C4-2B (cell line): ENCODE measurements at regions not wholly inside any gene's neighbourhood (a gene's known extent, or its start where the extent isn't known, plus 50 kb on each side); places are given as distances from the start of the nearest gene placed in this dataset.
"Not testable (repeated sequence)": the region's sequence is repeated elsewhere in the genome, so short reads cannot be mapped to it uniquely, and the experiment has no call there.

ENCODE experiments used
- H3K27ac ChIP-seq: fragments of 450-650 bp; 2 replicates; pipeline ENCODE4 v1.5.1; 2017
- CTCF ChIP-seq: fragments of 450-650 bp; conservative IDR thresholded peaks from 2 replicates; pipeline ENCODE4 v1.5.1; 2017; ENCODE audit warnings: mild to moderate bottlenecking
- ZFX ChIP-seq: fragments of 450-650 bp; IDR thresholded peaks from 2 replicates; pipeline ENCODE4 v1.6.1; 2017

DNA sequence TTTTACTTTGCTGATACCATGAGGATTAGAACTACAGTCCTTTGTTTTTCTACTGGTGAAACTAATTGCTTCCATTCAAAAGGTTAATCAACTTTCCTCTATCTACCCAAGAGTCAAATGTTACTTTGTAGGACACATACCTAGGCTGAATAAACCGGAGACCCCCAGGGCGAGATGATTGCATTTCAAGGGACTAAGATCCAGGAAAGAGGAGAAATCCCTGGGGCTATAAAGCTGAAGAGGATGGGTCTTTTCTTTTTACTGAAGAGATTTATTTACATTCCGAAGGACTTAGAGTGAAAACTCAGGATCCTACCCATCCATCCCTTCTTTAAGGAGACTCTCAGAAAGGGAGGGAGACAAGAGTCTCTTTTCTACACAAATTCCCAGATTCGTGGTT, 331.9 kb downstream of the CDH19 start:
- no peak overlapping the region for H3K27ac ChIP-seq
- no peak for TF ChIP-seq CTCF
- TF ChIP-seq ZFX = no peak

- TF ChIP-seq CTCF (no peak), ZFX (no peak)
- no peak overlapping the region for H3K27ac ChIP-seq
Measured at GRCh38 chr18:66264130-66264529, 339.8 kb downstream of the CDH19 start.

- no peak overlapping the region for H3K27ac ChIP-seq
- no peak for TF ChIP-seq ZFX
Measured at GRCh38 chr18:66254121-66254520, 349.8 kb downstream of the CDH19 start.

- TF ChIP-seq ZFX = no peak
- TF ChIP-seq CTCF = no peak
- H3K27ac ChIP-seq = no peak overlapping the region
Measured at GRCh38 chr18:66252703-66253102, 351.2 kb downstream of the CDH19 start.

DNA sequence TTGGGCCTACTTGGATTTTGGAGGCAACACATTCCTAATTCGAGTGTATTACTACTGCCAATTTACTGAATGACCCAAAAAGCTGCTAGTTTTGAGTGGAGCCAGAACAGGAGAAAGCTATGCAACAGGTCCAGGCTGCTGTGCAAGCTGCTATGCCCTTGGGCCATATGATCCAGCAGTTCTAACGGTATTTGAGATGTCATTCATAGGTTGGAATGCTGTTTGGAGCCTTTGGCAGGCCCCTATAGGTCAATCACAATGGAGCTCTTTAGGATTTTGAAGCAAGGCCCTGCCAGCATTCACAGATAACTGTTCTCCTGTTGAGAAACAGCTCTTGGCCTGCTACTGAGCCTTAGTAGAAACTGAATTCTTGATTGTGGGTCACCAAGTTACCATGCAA, 368.7 kb downstream of the CDH19 start:
- TF ChIP-seq CTCF (no peak), ZFX (no peak)
- H3K27ac ChIP-seq = no peak overlapping the region

DNA sequence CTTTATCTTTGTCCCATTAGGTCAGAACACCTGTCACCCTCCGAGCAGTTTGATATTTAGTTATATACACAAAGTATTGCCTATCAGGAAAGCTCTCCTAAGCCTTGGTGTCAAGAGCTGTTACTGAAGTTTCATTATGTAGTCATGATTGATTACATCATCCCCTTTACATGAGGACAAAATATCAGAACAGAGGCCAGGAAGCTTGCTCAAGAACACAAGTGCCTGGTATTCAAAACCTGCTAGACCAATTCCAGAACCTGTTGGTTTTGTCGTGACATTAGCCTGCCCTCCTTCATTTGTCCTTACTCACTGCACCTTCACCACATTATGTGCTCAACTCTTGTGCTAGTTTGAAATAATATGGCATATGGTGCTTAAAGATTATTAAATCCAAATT, 377.1 kb downstream of the CDH19 start:
- H3K27ac ChIP-seq = no peak overlapping the region
- TF ChIP-seq CTCF (no peak), ZFX (no peak)

- not testable (repeated sequence) for H3K27ac ChIP-seq
Measured at GRCh38 chr18:66223317-66223716, 380.6 kb downstream of the CDH19 start.

DNA sequence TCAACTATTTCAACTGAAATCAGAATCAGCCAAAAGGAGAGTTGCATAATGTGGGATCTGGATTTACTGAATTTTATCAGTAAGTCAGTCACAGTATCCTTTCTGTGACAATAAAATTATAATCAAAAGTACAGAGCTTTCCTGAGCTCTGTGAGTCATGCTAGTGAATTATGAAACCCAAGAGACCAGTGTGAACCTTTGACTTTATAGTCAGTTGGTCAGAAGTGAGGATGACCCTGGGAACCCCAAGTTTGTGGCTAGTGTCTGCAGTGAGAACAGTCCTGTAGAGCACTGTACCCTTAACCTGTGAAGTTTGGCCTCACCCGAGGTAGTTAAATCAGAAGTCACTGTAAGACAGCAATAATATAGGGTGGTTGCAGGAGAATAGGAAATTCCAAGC, 381.7 kb downstream of the CDH19 start:
- no peak overlapping the region for H3K27ac ChIP-seq
- TF ChIP-seq ZFX (no peak), CTCF (no peak)

DNA sequence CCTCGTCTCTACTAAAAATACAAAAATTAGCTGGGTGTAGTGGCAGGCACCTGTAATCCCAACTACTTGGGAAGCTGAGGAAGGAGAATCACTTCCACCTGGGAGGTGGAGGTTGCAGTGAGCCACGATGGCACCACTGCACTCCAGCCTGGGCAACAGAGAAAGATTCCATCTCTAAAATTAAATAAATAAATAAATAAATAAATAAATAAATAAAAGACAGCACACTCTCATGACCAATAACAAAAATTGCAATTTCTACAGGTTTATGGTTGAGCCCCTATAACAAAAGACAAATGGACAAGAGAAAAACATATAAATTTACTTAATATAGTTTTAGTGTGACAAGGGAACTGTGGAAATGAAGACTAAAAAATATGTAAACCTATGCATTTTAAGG, 384.1 kb downstream of the CDH19 start:
- no peak for TF ChIP-seq ZFX
- no peak for TF ChIP-seq CTCF
- H3K27ac ChIP-seq = no peak overlapping the region
